K562 (cell line): ENCODE measurements at regions not wholly inside any gene's neighbourhood (a gene's known extent, or its start where the extent isn't known, plus 50 kb on each side); places are given as distances from the start of the nearest gene placed in this dataset.

Experiments
- ATAC-seq: fragments of 200-7000 bp; cut with Tn5 transposase; 3 replicates; pipeline ENCODE4 v1.9.1; 2020; ENCODE audit warnings: moderate library complexity
- BruUV-seq: library from RNA; stranded (reverse); fragments of 400-500 nt; replicated peaks from 2 replicates; lab custom pipeline; 2021; lab: Mats Ljungman, UMichigan
- CTCF ChIA-PET: fragments of 300-600 bp; formaldehyde crosslinking; extraction: SDS; loops from one replicate; lab custom pipeline; 2021; ENCODE audit warnings: low intra/inter-chr PET ratio; lab: Yijun Ruan, JAX
- POLR2A ChIA-PET: fragments of 300-600, 350-650 bp; sonication (Branson Sonifier 250); formaldehyde crosslinking; extraction: SDS; loops from one replicate; lab custom pipeline; 2021; ENCODE audit warnings: antibody characterized with exemption, inconsistent platforms; lab: Yijun Ruan, JAX
- DNase-seq, 4 experiments: peaks; one replicate each; pipeline versions ENCODE4 v3.0.0 to v3.0.0-alpha.2; 2011 to 2018; ENCODE audit warnings: low spot score in 3 of 4, mixed read lengths in 3 of 4; ENCODE audit errors: extremely low read depth in 1 of 4
- FAIRE-seq: peaks from 2 replicates; lab custom pipeline; 2011; peaks lifted over from hg19 to GRCh38; lab: Jason Lieb, UNC
- H2AFZ ChIP-seq: 2 replicates; pipeline ENCODE4 v1.6.0; 2011; ENCODE audit warnings: low read depth, low read length, control low read depth, inconsistent platforms
- H3K27ac ChIP-seq: fragments of 200-600 bp; 3 replicates; pipeline ENCODE4 v1.8.0; 2011; ENCODE audit warnings: low read depth, mild to moderate bottlenecking, control low read depth, inconsistent platforms, low read length, moderate library complexity, mixed read lengths; ENCODE audit errors: extremely low read depth
- H3K27me3 ChIP-seq, 2 experiments: fragments of 300-600 bp in 1 of 2; 2 replicates in 1 of 2; 3 replicates in 1 of 2; pipeline versions ENCODE4 v1.6.0 to v1.8.0; 2011; ENCODE audit warnings: inconsistent platforms in 2 of 2, low read length in 2 of 2, mild to moderate bottlenecking in 1 of 2, mixed read lengths in 1 of 2, moderate library complexity in 1 of 2; ENCODE audit not compliant: control insufficient read depth in 2 of 2, insufficient read depth in 2 of 2
- H3K36me3 ChIP-seq: fragments of 300-600 bp; 3 replicates; pipeline ENCODE4 v1.8.0; 2011; ENCODE audit warnings: mild to moderate bottlenecking, low read length, inconsistent platforms; ENCODE audit not compliant: control insufficient read depth, insufficient read depth
- H3K4me1 ChIP-seq, 2 experiments: fragments of 200-600 bp in 1 of 2; replicated peaks in 1 of 2; 2 replicates in 1 of 2; 3 replicates in 1 of 2; pipeline versions ENCODE4 v1.5.1 to v1.8.0; 2011; ENCODE audit warnings: inconsistent platforms in 2 of 2, low read length in 2 of 2, mild to moderate bottlenecking in 1 of 2, mixed read lengths in 1 of 2, moderate library complexity in 1 of 2; ENCODE audit not compliant: control insufficient read depth in 2 of 2, insufficient read depth in 2 of 2
- H3K4me2 ChIP-seq: 2 replicates; pipeline ENCODE4 v1.6.1; 2011; ENCODE audit warnings: low read length, control low read depth, inconsistent platforms, mixed read lengths; ENCODE audit not compliant: insufficient read depth
- H3K4me3 ChIP-seq: fragments of 200-600 bp; sonication (generic), shearing (Covaris generic); 2 replicates; pipeline ENCODE4 v1.5.1; 2016; ENCODE audit warnings: control low read depth, inconsistent platforms
- H3K79me2 ChIP-seq: fragments of 200-600 bp; 3 replicates; pipeline ENCODE4 v1.8.0; 2011; ENCODE audit warnings: low read length, inconsistent platforms; ENCODE audit not compliant: control insufficient read depth, insufficient read depth
- H3K9ac ChIP-seq, 2 experiments: 2 replicates each; pipeline versions ENCODE4 v1.6.0 to v1.6.1; 2011; ENCODE audit warnings: low read depth in 2 of 2, low read length in 2 of 2, control low read depth in 1 of 2, inconsistent platforms in 1 of 2, mild to moderate bottlenecking in 1 of 2, mixed read lengths in 1 of 2; ENCODE audit not compliant: insufficient read depth in 1 of 2
- H3K9me1 ChIP-seq: one replicate; pipeline ENCODE4 v1.6.0; 2011; ENCODE audit warnings: inconsistent platforms, mild to moderate bottlenecking, low read length, moderate library complexity; ENCODE audit not compliant: control insufficient read depth, insufficient read depth
- H3K9me3 ChIP-seq: replicated peaks from 2 replicates; pipeline ENCODE4 v1.5.1; 2011; ENCODE audit warnings: low read depth, low read length, inconsistent platforms; ENCODE audit not compliant: control insufficient read depth, insufficient read depth
- H4K20me1 ChIP-seq: replicated peaks from 2 replicates; pipeline ENCODE4 v1.6.1; 2011; ENCODE audit warnings: low read length, inconsistent platforms, mixed read lengths; ENCODE audit not compliant: control insufficient read depth, insufficient read depth
- ERF ChIP-seq: fragments of 450-650 bp; formaldehyde crosslinking; IDR thresholded peaks from 2 replicates; pipeline ENCODE4 v1.4.0; 2020; ENCODE audit warnings: mild to moderate bottlenecking, mixed read lengths
- PCBP2 ChIP-seq: fragments of 200-400 bp; formaldehyde crosslinking; IDR thresholded peaks from 2 replicates; pipeline ENCODE4 v1.6.1; 2018; ENCODE audit warnings: low read length, low read depth, mild to moderate bottlenecking, moderate library complexity; ENCODE audit not compliant: poor library complexity, severe bottlenecking
- SAFB ChIP-seq: fragments of 200-400 bp; formaldehyde crosslinking; IDR thresholded peaks from 2 replicates; pipeline ENCODE4 v1.6.1; 2017; ENCODE audit warnings: low read depth, low read length, borderline replicate concordance
- SIN3A ChIP-seq, 2 experiments: fragments of 150-350 bp in 1 of 2; IDR thresholded peaks; 2 replicates each; pipeline ENCODE4 v1.6.1; 2011 to 2016; ENCODE audit warnings: borderline replicate concordance in 2 of 2, low read depth in 2 of 2, low read length in 2 of 2, mild to moderate bottlenecking in 2 of 2, moderate library complexity in 2 of 2; ENCODE audit not compliant: control insufficient read depth in 1 of 2
- STAG1 ChIP-seq: sonication (generic); formaldehyde crosslinking; IDR thresholded peaks from 2 replicates; pipeline ENCODE4 v1.5.0; 2020; ENCODE audit warnings: missing genetic modification reagents, borderline replicate concordance
- XRCC5 ChIP-seq: fragments of 200-400 bp; formaldehyde crosslinking; IDR thresholded peaks from 2 replicates; pipeline ENCODE4 v1.6.1; 2017; ENCODE audit warnings: low read depth, mild to moderate bottlenecking, low read length
- ZNF778 ChIP-seq: fragments of 450-650 bp; formaldehyde crosslinking; IDR thresholded peaks from 2 replicates; pipeline ENCODE4 v1.4.0; 2020; ENCODE audit warnings: mild to moderate bottlenecking, moderate library complexity
- WGBS: fragments of 100-300 bp; shearing (Covaris generic); methylation state at CpG from one replicate; pipeline ENCODE4 v1.1.6; 2016; ENCODE audit warnings: low coverage, mixed read lengths; ENCODE audit not compliant: insufficient coverage; ENCODE audit errors: missing lambda C conversion rate; 5-methylcytosine and 5-hydroxymethylcytosine counted together
- in situ Hi-C: fragments of 300-500 bp; cut with MboI; formaldehyde crosslinking; loops from 4 replicates; pipeline ENCODE4 v1.15.0; 2018; ENCODE audit warnings: inconsistent platforms, mixed read lengths
- intact Hi-C: fragments of 100-400 bp; cut with micrococcal nuclease; formaldehyde crosslinking; loops from 2 replicates; pipeline ENCODE4 v1.14.2; 2022
- TF ChIP-seq, protein P1 (sequence below), 2 experiments: IDR thresholded peaks; 2 replicates each; pipeline ENCODE4 v1.6.1; 2011; ENCODE audit warnings: borderline replicate concordance in 1 of 2, control low read depth in 1 of 2, low read depth in 1 of 2, low read length in 1 of 2, mild to moderate bottlenecking in 1 of 2, mixed read lengths in 1 of 2, moderate library complexity in 1 of 2; ENCODE audit not compliant: insufficient read depth in 1 of 2, insufficient read length in 1 of 2, poor library complexity in 1 of 2, severe bottlenecking in 1 of 2; ENCODE audit errors: extremely low read depth in 1 of 2
- TF ChIP-seq, protein P2 (sequence below): sonication (generic); formaldehyde crosslinking; IDR thresholded peaks from 2 replicates; pipeline ENCODE4 v1.8.1; 2022; ENCODE audit warnings: missing genetic modification reagents
- TF ChIP-seq, protein P3 (sequence below), 3 experiments: IDR thresholded peaks in 2 of 3; conservative IDR thresholded peaks in 1 of 3; 2 replicates each; pipeline ENCODE4 v1.5.1; 2011 to 2012; ENCODE audit warnings: low read length in 3 of 3, mild to moderate bottlenecking in 3 of 3, control low read depth in 2 of 3, improper control_type of control experiment in 1 of 3, inconsistent platforms in 1 of 3, low read depth in 1 of 3, mixed read lengths in 1 of 3, moderate library complexity in 1 of 3; ENCODE audit not compliant: insufficient read depth in 2 of 3

DNA sequence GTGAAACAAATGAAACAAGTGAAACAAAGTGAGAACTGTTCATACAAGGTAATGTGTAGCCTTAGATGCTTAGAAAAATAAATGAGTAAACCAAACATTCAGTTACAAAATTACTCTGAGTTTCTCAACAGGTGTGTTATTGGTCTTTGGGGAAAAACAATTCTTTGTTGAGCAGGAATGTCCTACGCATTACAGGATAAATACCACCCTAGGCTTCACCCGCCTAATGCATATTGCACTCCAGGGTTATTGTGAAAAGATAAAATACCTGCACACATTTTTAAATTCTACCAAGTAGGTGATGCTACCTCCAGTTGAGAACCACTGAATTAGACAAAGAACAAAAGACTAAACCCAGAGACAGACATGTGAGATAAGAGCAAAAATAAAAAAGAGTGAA is 72.2 kb downstream of the ADAMTS1 start:
- no peaks in the 10 kb centered on the region for H3K4me1 ChIP-seq
- H3K27ac ChIP-seq: no peak overlapping the region
- H3K4me3 ChIP-seq: no peak overlapping the region
- DNase-seq (no peak), ATAC-seq (no peak), FAIRE-seq (no peak)
- no peaks in the 10 kb centered on the region for H3K79me2 ChIP-seq
- no peak overlapping the region for H2AFZ ChIP-seq
- no peaks in the 10 kb centered on the region for H3K36me3 ChIP-seq
- no peaks in the 10 kb centered on the region for H3K9me1 ChIP-seq
- no peak overlapping the region for H3K4me2 ChIP-seq
- no peaks in the 10 kb centered on the region for H4K20me1 ChIP-seq
- H3K27me3 ChIP-seq: no peaks in the 10 kb centered on the region
- ChIA-PET CTCF (interaction anchor here (0.8 kb wide), 1 partner anchor 12 kb away, joined by 3 read pairs; no protein-coding TSS in a partner anchor), POLR2A (no interaction called here)
- TF ChIP-seq SAFB (no peak), SIN3A (IDR thresholded peaks at IDR 0.05; ENCODE audit: borderline replicate concordance in 2 of 2, control insufficient read depth in 1 of 2, low read depth in 2 of 2, low read length in 2 of 2) (no peak), XRCC5 (no peak), PCBP2 (no peak)
- BruUV-seq: no TSS peak
- intact Hi-C loops: no loop called here
- in situ Hi-C loops: no loop called here
- H3K9me3 ChIP-seq: no peaks in the 10 kb centered on the region; the same call in 1 of the 2 replicates
- H3K9ac ChIP-seq: no peak overlapping the region
- 0% methylated on average over 2 of the region's 2 CpGs for WGBS

DNA sequence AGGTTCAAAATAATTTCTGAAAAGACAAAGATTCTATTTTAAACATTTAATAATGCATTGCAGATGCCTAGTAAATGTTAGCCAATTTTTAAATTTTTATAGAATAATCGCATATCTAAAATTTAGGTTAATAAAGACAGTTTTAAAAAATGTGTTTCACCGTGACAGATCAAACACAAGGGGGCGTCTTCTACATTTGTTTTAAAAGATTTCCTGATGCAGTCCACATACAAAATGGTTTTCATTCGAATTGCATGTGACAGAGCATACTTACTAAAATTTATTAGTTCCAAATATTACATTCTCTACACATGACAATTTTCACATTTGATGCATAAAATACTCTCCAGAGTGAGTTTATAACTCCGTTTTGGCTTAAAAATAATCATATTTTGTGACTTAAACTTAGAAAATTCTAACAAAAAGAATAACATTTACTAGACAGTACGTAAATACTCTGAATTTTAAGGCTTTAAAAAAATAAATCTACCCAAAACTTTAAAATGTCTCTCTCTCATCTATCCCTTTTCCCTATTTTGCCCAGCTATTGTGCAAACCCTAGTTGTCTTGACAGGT is 75.5 kb downstream of the ADAMTS1 start:
- ChIA-PET CTCF (no interaction called here), POLR2A (no interaction called here)
- H3K4me3 ChIP-seq: no peak overlapping the region
- H4K20me1 ChIP-seq: no peaks in the 10 kb centered on the region
- intact Hi-C loops: no loop called here
- no peak overlapping the region for H3K4me2 ChIP-seq
- WGBS: 0% methylated on average over 6 of the region's 6 CpGs
- no peak for FAIRE-seq
- no peak for DNase-seq
- H3K27me3 ChIP-seq: no peaks in the 10 kb centered on the region
- ATAC-seq: no peak
- H3K36me3 ChIP-seq: no peaks in the 10 kb centered on the region
- no peaks in the 10 kb centered on the region; the same call in 1 of the 2 replicates for H3K9me3 ChIP-seq
- no peak overlapping the region for H3K9ac ChIP-seq
- no peak overlapping the region for H3K27ac ChIP-seq
- H3K79me2 ChIP-seq: no peaks in the 10 kb centered on the region
- no TSS peak for BruUV-seq
- no peaks in the 10 kb centered on the region for H3K4me1 ChIP-seq
- H3K9me1 ChIP-seq: no peaks in the 10 kb centered on the region
- H2AFZ ChIP-seq: no peak overlapping the region
- in situ Hi-C loops: no loop called here
- TF ChIP-seq, protein P1, sequence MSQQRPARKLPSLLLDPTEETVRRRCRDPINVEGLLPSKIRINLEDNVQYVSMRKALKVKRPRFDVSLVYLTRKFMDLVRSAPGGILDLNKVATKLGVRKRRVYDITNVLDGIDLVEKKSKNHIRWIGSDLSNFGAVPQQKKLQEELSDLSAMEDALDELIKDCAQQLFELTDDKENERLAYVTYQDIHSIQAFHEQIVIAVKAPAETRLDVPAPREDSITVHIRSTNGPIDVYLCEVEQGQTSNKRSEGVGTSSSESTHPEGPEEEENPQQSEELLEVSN (IDR thresholded peaks at IDR 0.05; ENCODE audit: borderline replicate concordance in 1 of 2, extremely low read depth in 1 of 2, insufficient read depth in 1 of 2, insufficient read length in 1 of 2, low read depth in 1 of 2, low read length in 1 of 2, poor library complexity in 1 of 2, severe bottlenecking in 1 of 2): no peak
- TF ChIP-seq, protein P2, sequence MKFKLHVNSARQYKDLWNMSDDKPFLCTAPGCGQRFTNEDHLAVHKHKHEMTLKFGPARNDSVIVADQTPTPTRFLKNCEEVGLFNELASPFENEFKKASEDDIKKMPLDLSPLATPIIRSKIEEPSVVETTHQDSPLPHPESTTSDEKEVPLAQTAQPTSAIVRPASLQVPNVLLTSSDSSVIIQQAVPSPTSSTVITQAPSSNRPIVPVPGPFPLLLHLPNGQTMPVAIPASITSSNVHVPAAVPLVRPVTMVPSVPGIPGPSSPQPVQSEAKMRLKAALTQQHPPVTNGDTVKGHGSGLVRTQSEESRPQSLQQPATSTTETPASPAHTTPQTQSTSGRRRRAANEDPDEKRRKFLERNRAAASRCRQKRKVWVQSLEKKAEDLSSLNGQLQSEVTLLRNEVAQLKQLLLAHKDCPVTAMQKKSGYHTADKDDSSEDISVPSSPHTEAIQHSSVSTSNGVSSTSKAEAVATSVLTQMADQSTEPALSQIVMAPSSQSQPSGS (CRISPR knock-in tag): no peak
- TF ChIP-seq ZNF778 (no peak), STAG1 (no peak), ERF (no peak)
- TF ChIP-seq, protein P3, sequence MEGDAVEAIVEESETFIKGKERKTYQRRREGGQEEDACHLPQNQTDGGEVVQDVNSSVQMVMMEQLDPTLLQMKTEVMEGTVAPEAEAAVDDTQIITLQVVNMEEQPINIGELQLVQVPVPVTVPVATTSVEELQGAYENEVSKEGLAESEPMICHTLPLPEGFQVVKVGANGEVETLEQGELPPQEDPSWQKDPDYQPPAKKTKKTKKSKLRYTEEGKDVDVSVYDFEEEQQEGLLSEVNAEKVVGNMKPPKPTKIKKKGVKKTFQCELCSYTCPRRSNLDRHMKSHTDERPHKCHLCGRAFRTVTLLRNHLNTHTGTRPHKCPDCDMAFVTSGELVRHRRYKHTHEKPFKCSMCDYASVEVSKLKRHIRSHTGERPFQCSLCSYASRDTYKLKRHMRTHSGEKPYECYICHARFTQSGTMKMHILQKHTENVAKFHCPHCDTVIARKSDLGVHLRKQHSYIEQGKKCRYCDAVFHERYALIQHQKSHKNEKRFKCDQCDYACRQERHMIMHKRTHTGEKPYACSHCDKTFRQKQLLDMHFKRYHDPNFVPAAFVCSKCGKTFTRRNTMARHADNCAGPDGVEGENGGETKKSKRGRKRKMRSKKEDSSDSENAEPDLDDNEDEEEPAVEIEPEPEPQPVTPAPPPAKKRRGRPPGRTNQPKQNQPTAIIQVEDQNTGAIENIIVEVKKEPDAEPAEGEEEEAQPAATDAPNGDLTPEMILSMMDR (IDR thresholded peaks at IDR 0.05 in 2 of 3, conservative IDR thresholded peaks at IDR 0.05 in 1 of 3; ENCODE audit: insufficient read depth in 2 of 3, low read depth in 1 of 3, low read length in 3 of 3): peak in 1 of 3 experiments; percentile 24; a peak in 1 of 6 replicates
